ENCODE measurements at regions not wholly inside any gene's neighbourhood (a gene's known extent, or its start where the extent isn't known, plus 50 kb on each side); places are given as distances from the start of the nearest gene placed in this dataset.

DNA sequence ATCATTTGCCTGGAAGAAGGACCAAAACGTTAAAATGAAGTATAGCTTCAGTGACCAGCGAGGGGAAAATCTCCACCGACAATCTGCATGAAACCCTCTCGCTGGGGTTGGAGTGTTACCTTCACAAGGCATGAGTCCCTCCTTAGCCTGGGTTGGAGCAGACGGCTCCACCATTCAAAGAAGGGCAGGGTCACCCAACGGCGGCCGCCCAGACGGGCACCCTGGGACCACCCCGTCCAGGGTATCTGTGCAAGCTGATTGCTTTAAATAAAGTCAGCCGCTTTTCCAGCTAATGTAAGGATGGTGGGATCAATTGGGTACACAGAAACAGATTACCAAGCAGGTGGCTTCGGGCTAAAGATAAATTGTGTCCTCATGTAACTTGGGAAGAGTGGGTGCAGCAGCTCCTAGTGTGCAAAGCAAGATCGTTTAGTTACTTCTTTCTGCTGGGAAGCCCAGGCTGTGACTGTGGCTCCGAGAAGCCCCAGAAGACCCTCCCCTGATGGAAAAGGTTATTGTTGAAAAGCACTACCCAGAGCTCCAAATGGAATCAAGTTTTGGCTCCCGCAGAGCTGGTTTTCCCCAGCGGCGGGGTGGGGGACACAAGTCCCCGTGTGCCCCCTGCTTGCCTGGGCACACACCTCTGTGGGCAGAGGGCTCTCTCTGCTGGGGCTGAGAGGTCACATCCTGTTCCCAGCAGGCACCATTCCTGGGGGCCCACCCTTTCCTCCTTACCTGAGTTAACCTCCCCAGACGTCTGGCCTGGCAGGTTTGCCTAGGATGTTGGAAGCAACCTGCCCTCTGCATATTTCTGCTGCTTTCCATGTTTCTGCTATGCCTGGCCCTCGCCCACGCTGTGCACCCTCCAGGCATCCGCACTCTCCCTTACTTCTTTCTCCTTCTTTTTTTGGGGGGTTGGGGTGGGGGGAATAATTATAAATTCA, 318.6 kb upstream of the DIO3 start:
- no peaks in the 10 kb centered on the region for H3K36me3 ChIP-seq (ENCODE audit: control insufficient read depth, insufficient read depth, low read length)
- DNase-seq (ENCODE audit: extremely low read depth, insufficient read length): no peak
- no peaks in the 10 kb centered on the region for H3K27me3 ChIP-seq (replicated peaks; ENCODE audit: control insufficient read depth, insufficient read depth, low read length)
- H3K4me3 ChIP-seq (replicated peaks; ENCODE audit: low read depth, low read length): no peak overlapping the region
- TF ChIP-seq, protein P1, sequence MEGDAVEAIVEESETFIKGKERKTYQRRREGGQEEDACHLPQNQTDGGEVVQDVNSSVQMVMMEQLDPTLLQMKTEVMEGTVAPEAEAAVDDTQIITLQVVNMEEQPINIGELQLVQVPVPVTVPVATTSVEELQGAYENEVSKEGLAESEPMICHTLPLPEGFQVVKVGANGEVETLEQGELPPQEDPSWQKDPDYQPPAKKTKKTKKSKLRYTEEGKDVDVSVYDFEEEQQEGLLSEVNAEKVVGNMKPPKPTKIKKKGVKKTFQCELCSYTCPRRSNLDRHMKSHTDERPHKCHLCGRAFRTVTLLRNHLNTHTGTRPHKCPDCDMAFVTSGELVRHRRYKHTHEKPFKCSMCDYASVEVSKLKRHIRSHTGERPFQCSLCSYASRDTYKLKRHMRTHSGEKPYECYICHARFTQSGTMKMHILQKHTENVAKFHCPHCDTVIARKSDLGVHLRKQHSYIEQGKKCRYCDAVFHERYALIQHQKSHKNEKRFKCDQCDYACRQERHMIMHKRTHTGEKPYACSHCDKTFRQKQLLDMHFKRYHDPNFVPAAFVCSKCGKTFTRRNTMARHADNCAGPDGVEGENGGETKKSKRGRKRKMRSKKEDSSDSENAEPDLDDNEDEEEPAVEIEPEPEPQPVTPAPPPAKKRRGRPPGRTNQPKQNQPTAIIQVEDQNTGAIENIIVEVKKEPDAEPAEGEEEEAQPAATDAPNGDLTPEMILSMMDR (IDR thresholded peaks at IDR 0.05; ENCODE audit: insufficient read depth, low read length, poor library complexity, severe bottlenecking): no peak

DNA sequence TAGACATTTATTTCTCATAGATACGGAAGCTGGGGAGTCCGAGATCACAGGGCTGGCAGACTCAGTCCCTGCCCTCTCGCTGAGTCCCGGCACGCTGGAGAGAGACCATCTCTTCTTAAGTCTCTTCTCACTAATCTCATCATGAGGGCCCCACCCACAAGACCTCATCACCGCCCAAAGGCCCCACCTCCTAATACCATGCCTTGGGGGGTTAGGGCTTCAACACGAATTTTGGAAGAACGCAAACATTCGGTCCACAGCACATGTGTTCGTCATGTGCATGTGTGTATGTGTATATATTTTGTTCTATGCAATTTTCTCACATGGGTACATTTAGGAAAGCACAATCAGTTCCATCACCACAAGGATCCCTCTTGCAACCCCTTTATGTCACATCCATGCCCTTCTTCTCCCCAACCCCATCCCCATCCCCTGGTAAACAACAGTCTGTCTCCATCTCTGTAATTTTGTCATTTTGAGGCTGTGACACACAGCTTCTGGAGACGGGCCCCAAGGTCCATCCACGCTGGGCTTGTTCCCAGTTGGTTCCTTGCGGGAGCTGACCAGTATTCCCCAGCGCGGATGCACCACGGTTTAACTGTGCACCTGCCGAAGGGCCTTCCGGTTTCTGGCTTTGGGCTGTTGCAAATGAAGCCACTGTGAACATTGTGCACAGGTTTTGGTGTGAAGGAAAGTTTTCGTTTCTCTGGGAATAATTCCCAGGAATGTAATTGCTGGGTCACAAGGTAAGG, 317.5 kb upstream of the DIO3 start:
- TF ChIP-seq, protein P1 (IDR thresholded peaks at IDR 0.05; ENCODE audit: insufficient read depth, low read length, poor library complexity, severe bottlenecking): no peak
- Histone ChIP-seq H3K27me3 (replicated peaks; ENCODE audit: control insufficient read depth, insufficient read depth, low read length) (no peaks in the 10 kb centered on the region), H3K4me3 (replicated peaks; ENCODE audit: low read depth, low read length) (no peak overlapping the region), H3K36me3 (ENCODE audit: control insufficient read depth, insufficient read depth, low read length) (no peaks in the 10 kb centered on the region)
- no peak for DNase-seq (ENCODE audit: extremely low read depth, insufficient read length)

DNA sequence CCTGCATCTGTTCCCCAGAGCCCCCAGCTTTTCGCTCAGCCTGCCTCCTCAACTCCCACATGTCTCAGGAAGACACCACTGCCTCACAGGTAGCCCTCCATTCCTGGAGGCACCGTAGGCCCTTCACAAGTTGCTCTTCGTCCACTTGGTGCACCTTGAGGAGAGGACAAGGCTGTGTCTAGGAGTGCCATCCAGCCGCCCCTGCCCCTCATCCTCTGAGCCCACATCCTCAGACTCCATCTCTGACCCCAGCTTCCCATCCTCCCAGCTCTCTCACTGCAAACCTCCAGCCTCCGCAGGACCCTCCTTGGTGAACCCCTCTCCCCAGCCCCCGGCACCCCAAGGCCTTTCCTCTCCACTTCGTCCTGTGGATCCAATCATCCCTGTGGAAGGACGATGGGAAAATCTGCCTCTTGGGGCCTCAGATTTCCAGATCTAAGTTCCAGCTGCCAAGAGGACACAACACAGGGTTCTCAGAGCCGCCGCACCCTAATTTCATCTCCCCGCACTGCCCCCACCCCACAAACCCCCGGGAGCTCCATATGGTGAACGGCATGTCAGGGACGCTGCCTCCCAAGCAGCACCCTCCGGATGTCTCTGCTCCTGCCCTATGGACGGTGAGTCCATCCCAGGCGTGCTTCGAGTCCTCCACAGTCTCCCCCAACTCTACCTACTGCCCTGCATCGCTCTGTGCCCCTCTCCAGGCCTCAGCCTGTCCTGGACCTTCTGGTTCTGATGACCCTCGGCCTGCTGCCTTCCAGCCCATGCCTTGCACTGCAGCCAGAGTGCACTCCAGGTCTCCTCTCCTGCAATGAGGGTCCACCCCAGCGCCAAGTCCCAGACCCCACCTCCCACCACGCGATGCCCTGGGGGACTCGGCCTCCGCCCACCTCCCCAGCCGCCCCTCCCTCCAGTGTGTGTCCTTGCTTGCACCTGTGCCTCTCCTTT, 314.1 kb upstream of the DIO3 start:
- TF ChIP-seq, protein P1 (IDR thresholded peaks at IDR 0.05; ENCODE audit: insufficient read depth, low read length, poor library complexity, severe bottlenecking): no peak
- no peak for DNase-seq (ENCODE audit: extremely low read depth, insufficient read length)
- Histone ChIP-seq H3K36me3 (ENCODE audit: control insufficient read depth, insufficient read depth, low read length) (no peaks in the 10 kb centered on the region), H3K4me3 (replicated peaks; ENCODE audit: low read depth, low read length) (no peak overlapping the region), H3K27me3 (replicated peaks; ENCODE audit: control insufficient read depth, insufficient read depth, low read length) (no peaks in the 10 kb centered on the region)

DNA sequence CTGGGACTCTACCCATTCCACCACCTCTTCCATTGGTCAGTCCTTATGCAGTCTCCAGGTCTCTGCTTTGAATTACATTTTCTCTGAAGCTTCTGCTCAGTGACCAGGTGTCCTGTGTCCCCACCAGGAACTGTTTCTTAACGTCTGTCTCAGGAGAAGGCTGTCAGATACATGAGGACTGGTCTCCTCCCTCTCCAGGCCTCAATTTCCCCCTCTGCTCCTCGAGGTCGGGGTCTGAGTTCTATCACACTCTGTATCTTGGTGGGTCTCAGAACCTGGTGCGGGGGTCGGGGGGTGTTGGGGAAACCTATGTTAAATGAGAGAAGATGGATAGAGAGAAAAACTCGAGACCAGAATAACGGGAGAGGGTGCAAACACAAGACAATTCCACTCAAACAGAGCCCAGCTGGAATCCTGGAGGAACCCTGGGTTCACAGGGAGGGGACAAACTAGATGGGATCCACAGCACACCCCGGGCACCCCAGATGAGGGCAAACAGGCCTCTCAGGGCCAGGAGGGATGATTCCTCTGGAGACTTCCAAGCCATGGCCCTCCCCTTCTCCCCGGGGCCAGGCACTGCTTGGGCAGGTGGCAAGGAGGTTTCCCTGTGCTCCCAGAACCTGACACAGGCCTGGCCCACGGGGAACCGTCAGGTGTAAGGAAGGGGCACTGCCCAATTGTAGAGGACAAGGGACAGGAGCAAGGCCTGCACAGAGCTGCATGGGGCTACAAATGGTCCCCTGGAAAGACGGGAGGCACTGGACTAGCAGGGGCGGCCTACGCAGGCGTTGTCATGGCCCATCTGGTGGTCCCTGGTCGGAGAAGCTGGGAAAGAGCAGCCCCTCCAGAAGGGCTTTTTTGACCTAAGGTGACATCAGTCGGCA, 313.2 kb upstream of the DIO3 start:
- Histone ChIP-seq H3K27me3 (replicated peaks; ENCODE audit: control insufficient read depth, insufficient read depth, low read length) (no peaks in the 10 kb centered on the region), H3K4me3 (replicated peaks; ENCODE audit: low read depth, low read length) (no peak overlapping the region), H3K36me3 (ENCODE audit: control insufficient read depth, insufficient read depth, low read length) (no peaks in the 10 kb centered on the region)
- TF ChIP-seq, protein P1 (IDR thresholded peaks at IDR 0.05; ENCODE audit: insufficient read depth, low read length, poor library complexity, severe bottlenecking): no peak
- DNase-seq (ENCODE audit: extremely low read depth, insufficient read length): no peak
